Omental fat pad (tissue), 3 donors: ENCODE measurements at regions not wholly inside any gene's neighbourhood (a gene's known extent, or its start where the extent isn't known, plus 50 kb on each side); places are given as distances from the start of the nearest gene placed in this dataset.

ENCODE experiments used
- ATAC-seq: fragments of 150-250 bp; one replicate; pipeline ENCODE4 v1.9.1; 2016; ENCODE audit warnings: mild to moderate bottlenecking, moderate library complexity; ENCODE audit not compliant: low FRiP score
- DNase-seq: peaks from one replicate; pipeline ENCODE4 v3.0.0-alpha.2; 2019; ENCODE audit warnings: low spot score
- CTCF ChIP-seq, 3 donors: fragments of 450-650 bp; IDR thresholded peaks; one replicate each; pipeline ENCODE4 v1.5.1; 2016 to 2017; ENCODE audit warnings: antibody characterized with exemption in 3 of 3, mild to moderate bottlenecking in 3 of 3, moderate library complexity in 2 of 3

- TF ChIP-seq CTCF (IDR thresholded peaks at IDR 0.05), result no peak
- DNase-seq (no peak), ATAC-seq (no peak)
These were observed 94.9 kb upstream of the CTDP1 start for GRCh38 chr18:79584491-79585394.

- DNase-seq, result no peak
- TF ChIP-seq CTCF (IDR thresholded peaks at IDR 0.05), result no peak
These were observed 93.9 kb upstream of the CTDP1 start for GRCh38 chr18:79585395-79586370.

GRCh38 chr18:79586436-79587225 is 93.0 kb upstream of the CTDP1 start:
- no peak for DNase-seq
- ATAC-seq, result no peak
- no peak for TF ChIP-seq CTCF (IDR thresholded peaks at IDR 0.05)

More at GRCh38 chr18:79585395-79586370, 93.9 kb upstream of the CTDP1 start:
- ATAC-seq, result no peak

GRCh38 chr18:79587226-79587741 is 92.3 kb upstream of the CTDP1 start:
- no peak for DNase-seq
- no peak for ATAC-seq
- no peak for TF ChIP-seq CTCF (IDR thresholded peaks at IDR 0.05)

- no peak for TF ChIP-seq CTCF (IDR thresholded peaks at IDR 0.05)
- DNase-seq, result no peak
- no peak for ATAC-seq
These were observed 91.6 kb upstream of the CTDP1 start for GRCh38 chr18:79587779-79588635.
